Left renal cortex interstitium (tissue), 4 donors: ENCODE measurements at regions not wholly inside any gene's neighbourhood (a gene's known extent, or its start where the extent isn't known, plus 50 kb on each side); places are given as distances from the start of the nearest gene placed in this dataset.

ENCODE experiments used
- DNase-seq, 4 donors: peaks; one replicate each; pipeline ENCODE4 v3.0.0-alpha.2; 2013; ENCODE audit warnings: low read depth in 4 of 4, low spot score in 2 of 4, missing footprints in 1 of 4

DNA sequence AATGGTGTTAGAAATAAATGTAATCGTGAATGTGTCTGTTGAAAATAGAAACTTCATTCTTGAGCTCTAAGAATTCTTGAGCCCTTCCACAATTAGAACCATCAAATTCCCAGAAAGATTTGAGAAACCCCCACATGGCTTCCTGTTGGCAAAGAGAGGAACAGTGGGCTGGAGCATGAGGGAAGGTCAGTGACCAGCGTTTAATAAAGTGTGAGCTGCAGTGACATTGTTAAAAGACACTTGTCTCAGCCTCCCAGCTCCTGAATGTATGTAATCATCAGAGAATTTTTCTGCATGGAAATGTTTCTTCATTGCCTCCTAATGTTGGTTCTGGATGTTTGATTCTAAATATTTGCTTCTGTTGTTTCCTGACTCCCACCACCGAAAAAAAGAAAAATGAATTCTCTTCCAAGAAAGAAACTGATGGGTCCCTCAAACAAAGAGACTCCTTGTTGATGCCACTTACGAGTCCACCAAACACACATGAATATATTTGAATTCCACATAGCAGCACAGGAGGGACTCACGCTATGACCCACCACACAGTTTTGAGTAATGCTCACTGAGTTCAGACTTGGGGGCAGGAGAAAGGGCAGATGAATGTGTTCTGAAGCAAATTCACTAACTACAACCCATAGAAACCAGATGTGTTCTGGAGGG, 225.1 kb upstream of the KLHL29 start:
- no peak for DNase-seq

DNA sequence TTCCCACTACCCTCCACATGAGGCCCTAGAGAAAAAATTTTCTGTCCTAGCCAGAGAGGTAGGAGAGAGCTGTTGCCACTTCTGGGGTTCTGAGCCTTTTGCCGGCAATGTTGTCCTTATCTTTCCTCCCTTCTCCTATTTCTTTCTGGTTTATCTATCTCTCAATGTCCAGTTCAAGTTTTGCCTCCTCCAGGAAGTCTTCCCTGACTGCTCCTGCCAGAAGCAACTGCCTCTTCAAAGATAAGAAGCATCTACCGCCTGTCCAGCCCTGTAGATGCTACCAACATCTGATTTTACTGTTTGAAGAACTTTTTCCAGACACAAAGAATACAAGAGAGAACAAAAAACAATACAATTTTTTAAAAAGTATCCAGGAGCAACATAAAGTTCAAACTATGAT, 220.8 kb upstream of the KLHL29 start:
- DNase-seq, result no peak

DNA sequence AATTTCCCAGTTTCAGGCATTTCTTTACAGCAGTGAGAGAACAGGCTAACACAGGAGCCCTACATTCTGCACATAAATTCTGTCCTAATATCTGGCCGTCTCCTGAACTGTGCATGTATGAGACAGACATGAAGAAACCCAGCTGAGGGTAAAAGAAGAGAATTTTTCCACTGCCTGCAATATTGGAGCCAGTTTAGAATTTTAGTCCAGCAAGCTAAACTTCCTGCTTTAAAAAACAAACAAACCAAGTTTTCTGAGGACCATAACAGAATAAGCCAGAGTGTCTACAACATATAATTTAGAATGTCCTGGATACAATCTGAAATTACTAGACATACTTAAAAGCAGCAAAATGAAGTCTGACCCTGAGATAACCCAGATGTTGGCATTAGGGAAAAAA, 215.1 kb upstream of the KLHL29 start:
- no peak for DNase-seq

DNA sequence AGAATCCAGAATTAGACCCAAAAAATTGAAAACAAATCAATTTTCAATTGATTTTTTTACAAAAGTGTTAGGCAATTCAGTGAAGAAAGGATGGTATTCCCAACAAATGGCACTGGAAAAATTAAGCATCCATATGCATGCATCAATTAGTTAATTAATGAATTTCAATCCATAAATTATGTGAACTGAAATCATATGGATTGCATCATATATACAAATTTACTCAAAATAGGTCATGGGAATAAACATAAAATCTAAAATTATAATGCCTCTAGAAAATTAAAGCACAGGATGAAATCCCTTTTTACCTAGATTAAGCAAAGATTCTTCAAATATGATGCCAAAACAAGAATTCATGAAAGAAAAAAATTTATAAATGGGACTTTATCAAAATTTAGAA, 213.9 kb upstream of the KLHL29 start:
- no peak for DNase-seq

DNA sequence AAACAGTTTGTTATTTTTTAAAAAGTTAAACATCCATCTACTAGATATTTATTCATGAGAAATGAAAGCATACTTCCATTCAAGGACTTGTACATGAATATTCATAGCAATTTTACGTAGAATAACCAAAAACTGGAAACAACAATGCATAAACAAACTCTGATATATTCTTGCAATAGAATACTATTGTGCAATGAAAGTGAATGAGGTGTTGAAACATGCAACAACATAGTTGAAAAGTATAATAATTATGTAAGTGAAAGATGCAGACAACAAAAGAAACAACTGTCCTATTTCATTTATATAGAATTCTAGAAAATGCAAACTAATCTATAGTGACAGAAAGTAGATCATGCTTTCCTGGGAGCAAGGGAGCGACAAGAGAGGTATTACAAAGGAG, 206.6 kb upstream of the KLHL29 start:
- DNase-seq, result no peak

DNA sequence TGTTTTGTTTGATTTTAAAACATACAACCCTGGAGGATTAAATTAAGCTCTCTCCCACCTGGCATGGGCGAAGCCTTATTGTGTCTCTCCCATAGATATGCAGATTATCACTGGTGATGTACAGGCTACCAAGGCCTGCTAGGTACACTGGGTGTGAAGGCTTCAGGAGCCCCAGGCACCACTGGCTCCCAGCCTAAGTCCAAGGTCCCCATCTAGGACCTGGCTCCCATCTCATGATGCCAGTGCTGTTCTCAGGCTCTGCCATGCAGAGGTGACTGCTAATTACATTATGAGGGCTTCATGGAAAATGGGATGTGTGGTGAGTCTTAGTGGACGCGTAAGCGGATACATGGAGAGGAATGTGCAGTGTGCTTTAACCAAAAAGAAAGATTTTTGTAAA, 201.2 kb upstream of the KLHL29 start:
- DNase-seq, result no peak

DNA sequence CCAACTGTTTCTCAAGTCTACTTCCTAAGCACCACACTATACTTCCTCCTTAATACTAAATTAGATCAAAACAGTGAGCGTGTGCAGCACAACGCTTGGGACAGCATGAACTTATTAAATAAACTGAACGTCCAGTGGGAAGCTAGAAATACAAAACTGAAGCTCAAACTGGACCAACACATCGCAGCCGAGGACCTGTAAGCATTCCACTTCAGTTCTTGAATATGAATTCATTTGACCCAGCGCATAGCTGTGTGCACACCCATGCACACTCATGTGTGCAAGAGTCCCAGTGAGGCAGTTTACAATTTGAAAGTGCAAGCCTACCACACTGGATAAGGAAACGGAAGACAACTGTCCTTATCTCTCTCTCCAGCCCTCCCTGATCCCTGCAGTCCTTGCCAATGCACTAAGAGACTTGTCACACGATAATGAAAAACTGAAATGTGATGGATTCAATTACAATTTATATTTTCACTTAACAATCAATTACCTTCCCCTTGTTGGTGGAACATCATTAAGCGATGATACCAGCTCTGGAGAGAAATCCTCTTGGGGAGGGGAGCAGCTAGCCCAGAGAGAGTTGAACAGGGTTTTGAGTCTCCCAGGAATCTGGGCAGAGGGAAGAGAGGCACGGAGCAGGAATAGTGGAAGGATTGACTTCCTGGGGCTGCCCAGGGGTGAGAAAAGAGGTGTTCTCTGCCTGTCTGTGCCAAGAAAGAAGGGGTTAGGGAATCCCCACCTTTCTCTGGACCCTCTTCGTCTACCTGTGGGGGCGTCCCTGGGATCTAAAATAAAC, 186.5 kb upstream of the KLHL29 start:
- no peak for DNase-seq

DNA sequence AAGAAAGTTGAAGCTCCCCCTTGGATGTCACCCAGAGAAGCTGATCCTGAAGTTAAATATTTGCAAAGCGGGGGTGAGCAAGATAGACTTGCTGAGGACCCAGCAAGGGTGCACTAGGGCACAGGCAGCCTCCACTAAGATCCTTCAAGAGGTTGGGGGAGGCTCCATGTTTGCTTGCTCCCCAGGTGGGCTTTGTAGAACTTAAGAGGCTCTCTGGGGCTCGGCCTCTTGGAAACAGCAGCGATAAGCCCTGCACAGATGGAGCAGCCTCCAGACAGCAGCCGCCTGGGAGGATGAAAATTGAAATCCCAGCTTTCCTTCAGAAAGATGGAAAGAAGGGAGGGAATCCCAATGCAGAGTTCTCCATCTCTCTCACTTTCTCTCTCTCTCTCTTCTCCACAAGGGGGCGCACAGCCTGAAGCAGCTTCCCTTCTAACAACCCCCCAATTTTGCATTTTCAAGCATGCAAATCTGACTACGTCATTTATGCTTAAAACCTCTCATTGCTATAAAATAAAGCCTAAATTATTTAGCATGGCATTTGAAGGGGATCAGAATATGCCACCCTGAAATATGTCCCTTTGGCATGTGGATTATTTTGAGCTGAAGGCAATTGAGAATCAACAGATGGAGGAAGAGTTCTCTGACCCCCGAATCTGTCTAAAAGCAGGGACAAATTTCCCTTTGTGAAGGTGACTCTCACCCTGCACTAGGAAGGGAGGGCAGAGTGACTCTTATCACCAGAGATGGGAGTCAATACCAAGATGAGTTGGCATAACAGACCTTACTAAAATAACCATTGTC, 185.7 kb upstream of the KLHL29 start:
- DNase-seq, result no peak

DNA sequence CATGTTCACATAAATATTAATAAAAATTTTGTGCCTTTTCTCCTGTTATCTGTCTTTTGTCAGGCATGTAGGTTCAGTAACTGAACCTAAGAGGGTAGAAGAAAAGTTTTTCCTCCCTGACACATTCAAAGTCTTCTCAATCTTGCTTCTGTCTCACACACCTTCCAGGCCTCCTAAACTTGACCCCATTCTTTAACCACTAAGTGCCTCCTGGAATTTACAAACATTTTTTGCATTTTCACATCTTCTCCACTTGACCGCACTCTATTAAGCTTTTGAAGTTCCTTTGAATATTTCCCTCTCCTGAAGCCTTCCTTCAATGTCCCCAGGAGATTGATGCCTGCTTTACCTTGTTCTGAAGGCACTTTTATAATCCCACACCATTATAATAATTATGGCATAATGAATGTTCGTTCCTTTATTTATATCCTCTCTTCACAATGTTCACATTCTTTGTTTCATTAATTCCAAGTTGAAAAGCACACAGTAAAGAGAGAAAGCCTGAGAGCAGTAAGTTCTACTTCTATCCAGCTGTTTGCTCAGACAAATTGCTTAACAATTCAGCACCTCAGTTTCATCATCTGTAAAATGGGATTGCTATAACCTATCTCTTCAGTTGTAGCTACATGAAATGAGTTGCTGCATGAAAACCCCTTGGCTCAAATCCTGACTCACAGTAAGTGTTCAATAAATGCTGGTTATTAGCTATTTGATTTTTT, 184.8 kb upstream of the KLHL29 start:
- DNase-seq, result no peak

DNA sequence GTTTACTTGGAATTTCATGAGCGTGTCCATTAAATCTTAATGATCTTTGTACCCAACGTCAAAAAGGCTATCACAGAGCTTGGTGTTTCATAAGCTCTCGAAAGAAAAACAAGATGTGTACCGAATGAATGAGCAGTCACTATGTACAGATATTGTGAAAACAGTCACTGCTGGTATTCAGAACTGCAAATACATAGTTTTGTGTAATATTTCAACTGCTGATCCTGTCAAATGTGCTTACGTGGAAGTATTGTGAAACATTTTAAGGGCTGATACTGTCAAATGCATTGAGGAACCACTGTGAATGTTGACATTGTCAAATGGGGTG, 184.2 kb upstream of the KLHL29 start:
- no peak for DNase-seq

DNA sequence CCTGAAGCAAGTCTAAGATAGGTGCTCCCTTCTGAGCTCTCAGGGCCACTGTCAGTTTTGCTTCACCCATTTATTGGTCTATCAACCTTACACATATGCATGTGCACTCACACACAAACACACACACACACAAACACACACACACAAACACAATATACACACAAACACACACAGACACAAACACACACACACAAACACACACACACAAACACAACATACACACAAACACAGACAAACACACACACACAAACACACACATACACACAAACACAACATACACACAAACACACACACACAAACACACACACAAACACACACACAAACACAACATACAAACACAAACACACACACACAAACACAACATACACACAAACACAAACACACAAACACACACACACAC, 181.6 kb upstream of the KLHL29 start:
- no peak for DNase-seq

DNA sequence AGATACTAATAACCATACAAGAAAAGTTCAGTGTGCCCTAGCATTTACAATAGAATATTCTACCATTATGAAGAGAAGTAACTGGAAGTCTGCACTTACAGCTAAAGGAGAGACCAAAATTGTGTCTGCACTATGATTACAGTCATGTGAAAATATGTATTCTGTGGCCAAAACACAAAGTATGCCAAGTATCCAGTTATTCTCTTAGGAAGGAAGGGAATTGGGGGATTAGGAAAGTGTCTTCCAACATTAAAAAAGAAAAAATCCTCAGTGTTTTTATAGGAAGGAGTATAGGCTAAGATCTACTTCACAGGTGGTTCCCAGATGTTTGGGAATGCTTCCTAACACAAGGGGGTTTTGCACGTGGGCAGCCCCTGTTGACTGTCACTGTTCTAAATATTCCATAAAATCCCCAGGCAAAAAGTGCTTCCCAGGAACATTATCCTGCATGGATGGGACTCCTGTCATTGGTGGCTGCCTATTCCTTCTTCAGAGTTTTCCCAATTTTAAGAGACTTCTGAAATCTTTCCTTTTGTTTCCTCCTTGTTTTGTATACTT, 180.2 kb upstream of the KLHL29 start:
- no peak for DNase-seq

DNA sequence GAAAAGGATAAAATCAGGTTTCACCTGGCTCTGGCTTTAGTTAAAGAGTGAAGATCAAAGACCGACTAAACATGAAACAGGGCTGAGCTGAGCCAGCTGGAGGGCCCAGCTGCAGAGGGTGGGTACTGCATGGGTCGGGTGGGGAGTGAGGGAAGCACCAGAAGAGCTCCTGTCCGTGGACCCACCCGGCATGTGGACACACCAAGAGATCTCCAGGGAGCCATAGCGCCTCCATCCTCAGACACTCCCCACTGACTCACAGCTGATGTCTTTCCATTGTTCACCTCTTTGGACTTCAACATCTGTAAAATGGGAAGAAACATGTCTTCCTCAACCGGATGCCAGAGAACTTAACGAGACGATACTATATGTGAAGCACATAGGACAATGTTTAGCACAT, 178.3 kb upstream of the KLHL29 start:
- no peak for DNase-seq

DNA sequence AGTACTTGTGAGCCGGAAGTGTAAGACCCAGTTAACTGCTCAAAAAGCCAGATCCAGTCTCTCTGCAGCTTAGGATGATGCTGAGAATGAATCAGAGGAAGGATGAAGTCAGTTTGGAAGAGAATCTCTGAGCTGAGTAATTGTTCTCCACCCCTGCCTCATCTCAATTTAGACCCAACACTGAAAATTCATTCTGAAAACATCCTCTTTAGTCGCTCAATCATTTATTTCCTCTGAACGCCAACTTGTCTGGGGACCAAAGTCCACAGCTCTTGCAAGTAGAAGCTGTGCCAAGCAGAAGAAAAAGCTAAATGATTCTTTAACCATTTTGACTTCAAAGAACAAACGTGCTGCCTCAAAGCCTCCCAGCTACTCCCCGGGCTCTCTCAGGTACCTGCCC, 177.1 kb upstream of the KLHL29 start:
- DNase-seq, result no peak

DNA sequence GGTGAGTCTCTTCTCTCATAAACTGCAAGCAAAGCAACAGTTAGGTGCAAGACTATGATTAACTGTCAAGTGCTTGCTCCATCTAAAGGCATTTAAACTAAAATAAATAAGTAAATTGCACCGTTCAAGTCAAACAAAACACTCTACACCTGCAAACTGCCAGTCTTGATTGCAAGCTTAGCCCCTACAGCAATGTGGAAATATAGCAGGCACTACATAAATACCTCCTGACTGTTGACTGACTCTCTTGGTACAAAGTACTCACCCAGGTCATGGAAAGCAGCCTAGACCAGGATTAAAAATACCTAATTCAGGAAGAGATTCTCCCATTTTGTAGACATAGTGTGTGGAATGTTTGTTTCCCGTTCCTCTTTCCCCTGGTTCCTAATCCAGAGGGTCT, 176.6 kb upstream of the KLHL29 start:
- DNase-seq, result no peak

DNA sequence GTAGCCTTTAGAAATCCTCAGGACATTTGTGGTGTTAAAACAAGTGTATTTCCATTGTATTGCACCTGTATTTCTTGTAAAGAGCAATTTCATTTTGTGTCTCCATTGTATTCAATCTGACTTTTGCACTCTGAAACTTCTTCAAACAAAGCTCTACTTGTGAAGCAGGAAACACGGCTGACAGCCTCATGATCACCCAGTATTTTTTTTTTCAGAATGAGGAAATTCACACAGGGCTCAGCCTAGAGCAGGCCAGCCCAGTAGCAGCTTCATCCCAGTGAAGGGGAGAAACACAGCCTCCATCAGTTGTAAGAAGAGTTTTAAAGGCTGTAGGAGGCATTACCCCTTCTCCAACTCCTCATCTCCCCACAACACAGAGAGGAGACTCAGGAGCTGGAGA, 175.9 kb upstream of the KLHL29 start:
- DNase-seq, result no peak

DNA sequence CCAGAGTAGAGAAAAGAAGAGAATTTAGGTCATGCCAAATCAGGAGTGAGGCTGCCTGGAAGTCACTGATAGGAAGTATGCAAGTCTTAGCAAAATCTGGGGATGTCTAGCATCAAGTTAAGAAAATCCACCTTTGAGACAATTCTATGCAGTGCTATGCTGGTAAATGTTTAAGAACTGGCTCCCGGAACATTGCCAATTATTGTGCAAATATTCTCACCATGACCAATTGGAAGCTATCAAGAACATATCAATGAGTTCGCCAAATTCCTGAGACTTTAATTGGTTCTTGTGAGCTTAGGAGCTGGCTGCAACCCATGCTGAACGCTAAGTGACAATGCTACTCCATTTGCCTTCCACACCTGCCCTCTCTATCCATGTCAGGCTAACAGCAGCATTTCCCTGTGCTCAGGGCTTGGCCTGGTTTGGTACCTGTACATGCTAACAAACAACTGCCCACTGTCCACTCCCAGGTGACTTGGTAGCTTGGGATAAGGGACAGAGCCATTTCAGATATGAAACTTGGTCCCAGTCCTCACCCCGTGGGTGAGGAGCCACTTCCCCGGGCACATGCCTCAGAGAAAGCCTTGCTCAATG, 172.9 kb upstream of the KLHL29 start:
- DNase-seq, result no peak

DNA sequence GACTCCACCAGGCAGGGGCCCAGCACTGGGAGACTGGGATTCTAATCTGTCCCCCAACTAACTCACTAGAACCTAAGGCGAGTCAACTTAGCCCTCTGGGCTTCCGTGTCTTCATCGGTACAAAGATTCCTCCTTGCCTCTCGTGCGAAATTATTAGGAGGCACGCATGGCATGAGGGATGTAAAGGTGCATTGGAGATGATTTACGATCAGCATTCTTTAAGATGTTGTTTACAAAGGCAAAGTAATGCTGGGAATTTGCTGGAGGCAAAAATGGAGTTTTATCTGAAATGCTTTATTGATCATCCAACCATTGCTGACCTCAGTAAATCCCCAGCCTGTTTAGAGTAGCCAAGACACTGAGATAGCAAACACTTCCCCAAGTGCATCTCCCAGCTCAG, 171.8 kb upstream of the KLHL29 start:
- DNase-seq, result no peak

DNA sequence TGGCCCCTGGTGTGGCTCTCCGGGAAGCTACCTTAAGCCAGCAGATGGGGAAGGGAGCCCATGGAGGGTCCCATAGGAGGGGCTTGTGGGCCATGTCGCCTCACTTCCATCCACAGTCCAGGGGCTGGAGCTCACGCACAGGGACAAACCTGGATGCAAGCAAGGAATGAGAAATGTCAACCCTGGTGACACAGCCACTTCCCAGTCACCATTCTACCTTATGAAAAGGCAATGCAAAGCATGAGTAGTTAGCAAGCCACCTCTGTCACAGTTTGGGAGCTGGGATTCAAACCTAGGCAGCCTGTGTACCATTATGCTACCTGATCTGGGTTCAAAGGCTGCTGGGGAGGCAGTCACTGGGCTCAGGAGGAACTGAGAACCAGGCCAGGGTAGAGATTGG, 170.0 kb upstream of the KLHL29 start:
- no peak for DNase-seq

DNA sequence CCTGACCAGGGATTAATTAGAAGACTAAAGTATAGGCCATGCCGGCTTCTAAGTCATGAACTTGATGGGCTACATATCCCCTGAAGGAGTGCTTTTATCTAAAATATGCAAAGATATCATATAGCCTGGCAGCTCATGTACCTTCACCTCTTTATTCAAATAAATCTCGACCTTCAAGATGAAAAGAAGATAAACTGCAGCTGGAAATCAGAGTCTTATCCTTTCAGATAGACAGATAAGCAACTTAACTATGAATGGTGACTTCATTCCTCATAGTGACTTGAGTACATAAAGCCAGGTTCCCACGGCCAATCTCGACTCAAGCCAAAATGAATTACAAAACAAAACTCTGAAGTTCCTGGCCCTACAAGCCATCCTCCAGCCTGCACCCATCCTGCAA, 165.3 kb upstream of the KLHL29 start:
- DNase-seq, result no peak
